GM21423 (cell line): ENCODE measurements at regions not wholly inside any gene's neighbourhood (a gene's known extent, or its start where the extent isn't known, plus 50 kb on each side); places are given as distances from the start of the nearest gene placed in this dataset.
A peak's percentile ranks its signal among the peaks of the same experiment; 100 is the strongest.
"Not testable (repeated sequence)": the region's sequence is repeated elsewhere in the genome, so short reads cannot be mapped to it uniquely, and the experiment has no call there.

ENCODE experiments used
- ATAC-seq: cut with Tn5 transposase; IDR thresholded peaks from one replicate; pipeline ENCODE4 v1.9.1; 2021; ENCODE audit warnings: mild to moderate bottlenecking, moderate library complexity; ENCODE audit not compliant: unreplicated experiment

- no peak for ATAC-seq
Measured at GRCh38 chr7:16098058-16098457, 323.3 kb downstream of the CRPPA start.

- ATAC-seq: no peak
Measured at GRCh38 chr7:16095171-16095950, 326.0 kb downstream of the CRPPA start.

DNA sequence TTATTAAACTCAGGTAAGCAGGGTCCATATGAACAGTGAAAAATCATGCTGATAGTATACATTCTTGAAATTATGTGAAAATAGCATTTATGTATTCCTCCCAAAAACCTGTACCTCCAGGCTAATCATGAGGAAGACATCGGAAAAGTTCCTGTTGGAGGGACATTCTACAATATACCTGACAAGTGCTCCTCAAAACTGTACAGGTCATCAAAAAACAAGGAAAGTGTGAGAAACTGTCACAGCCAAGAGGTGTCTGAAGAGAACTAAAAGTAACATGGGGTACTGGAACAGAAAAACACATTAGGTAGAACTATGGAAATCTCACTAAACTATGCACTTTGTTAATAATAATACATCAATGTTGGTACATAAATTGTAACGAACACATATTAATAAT lies 326.7 kb downstream of the CRPPA start:
- ATAC-seq: no peak

DNA sequence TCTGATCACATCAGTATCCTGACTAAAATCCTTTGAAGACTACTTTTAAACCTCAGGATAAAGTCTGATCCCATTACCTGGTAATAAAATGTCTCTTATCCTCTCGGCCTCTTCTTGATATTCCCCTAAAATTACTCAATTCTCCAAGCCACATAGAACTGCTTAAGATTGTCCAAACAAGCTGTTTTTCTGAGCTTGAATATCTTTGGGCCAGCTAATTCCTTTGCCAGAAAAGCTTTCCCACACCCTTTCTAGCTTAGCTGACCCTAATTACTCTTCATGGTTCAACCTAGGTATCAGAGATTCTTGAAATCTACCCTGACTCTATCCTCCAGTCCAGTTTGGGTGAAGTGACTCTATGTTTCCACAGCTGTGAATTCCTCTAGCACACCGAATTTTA lies 328.6 kb downstream of the CRPPA start:
- ATAC-seq: no peak

DNA sequence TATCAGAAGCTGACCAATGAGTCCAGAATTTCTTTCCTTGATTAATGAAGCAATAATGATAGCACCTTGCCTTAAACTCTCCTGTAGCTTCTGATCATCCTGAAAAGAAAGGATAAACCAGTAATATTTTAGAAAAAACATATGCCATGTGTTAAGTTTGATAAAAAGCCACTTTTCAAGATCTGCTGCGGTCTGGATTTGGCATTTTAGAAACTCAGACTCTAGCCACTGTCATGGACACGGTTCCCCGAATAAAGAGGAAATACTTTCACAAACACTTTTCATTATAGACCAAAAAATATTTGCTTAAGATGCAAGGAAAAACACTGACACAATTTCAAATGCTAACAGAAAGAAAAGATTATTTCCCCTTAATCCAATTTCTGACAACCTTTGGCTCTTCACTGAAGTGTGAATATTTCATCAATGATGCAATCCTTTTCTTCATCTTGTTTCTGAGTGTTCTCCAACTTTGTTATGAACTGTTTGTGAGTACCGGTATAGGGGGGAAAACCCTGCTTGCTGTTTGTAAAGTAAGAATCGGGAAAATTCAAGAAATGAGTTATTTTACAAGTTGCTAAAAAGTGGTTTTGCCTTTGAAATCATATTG lies 329.5 kb downstream of the CRPPA start:
- no peak for ATAC-seq

GRCh38 chr7:16089801-16090200 lies 331.5 kb downstream of the CRPPA start:
- no peak for ATAC-seq

DNA sequence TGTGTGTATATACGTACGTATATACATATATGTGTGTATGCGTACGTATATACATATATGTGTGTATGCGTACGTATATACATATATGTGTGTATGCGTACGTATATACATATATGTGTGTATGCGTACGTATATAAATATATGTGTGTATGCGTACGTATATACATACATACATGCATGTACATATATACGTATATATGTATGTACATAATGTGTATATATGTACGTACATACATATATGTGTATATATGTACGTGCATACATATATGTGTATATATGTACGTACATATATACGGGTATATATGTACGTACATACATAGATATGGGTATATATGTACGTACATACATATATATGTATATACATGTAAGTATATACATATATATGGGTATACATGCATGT lies 332.1 kb downstream of the CRPPA start:
- ATAC-seq: no peak

GRCh38 chr7:16086743-16087142 lies 334.6 kb downstream of the CRPPA start:
- no peak for ATAC-seq

- ATAC-seq: not testable (repeated sequence)
Measured at GRCh38 chr7:16085780-16086179, 335.6 kb downstream of the CRPPA start.

- no peak for ATAC-seq
Measured at GRCh38 chr7:16084875-16085274, 336.5 kb downstream of the CRPPA start.

DNA sequence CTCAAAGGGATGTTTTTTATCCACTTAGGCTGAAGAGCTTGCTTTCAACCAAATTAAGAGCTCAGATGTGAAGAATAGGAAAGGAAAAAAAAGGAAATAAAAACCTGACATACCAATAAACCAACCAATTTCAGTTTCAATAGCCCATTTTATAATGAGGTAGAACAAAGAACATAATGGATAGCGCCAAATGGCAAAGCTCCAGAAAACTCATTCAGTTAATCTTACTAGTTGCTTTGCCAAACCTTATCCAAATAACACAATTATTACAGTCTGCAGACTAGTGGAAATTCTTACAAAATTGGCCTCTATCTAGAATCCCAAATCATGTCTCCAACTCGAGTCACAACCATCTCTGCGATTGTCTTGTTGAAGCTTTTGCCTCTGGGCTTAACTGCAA lies 337.0 kb downstream of the CRPPA start:
- ATAC-seq: no peak

DNA sequence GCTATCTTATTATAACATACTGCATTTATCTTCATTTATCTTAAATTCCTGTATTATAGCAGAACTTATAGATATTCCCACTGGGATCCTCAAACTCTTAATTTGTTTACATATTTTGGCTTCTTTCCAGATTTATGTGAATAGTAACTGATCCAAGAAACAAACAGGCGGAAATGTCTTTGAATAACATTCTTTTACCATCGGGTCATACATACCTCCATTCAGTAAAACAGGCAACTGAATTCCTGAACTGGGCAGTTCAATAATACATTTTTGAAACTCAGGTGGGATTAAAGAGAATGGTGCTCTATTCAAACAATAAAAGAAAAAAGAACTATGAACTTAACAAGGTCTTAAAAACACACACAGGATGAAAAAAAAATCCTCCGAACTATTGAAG lies 337.4 kb downstream of the CRPPA start:
- no peak for ATAC-seq

- no peak for ATAC-seq
Measured at GRCh38 chr7:16080131-16080530, 341.2 kb downstream of the CRPPA start.

- ATAC-seq: no peak
Measured at GRCh38 chr7:16079723-16080122, 341.6 kb downstream of the CRPPA start.

DNA sequence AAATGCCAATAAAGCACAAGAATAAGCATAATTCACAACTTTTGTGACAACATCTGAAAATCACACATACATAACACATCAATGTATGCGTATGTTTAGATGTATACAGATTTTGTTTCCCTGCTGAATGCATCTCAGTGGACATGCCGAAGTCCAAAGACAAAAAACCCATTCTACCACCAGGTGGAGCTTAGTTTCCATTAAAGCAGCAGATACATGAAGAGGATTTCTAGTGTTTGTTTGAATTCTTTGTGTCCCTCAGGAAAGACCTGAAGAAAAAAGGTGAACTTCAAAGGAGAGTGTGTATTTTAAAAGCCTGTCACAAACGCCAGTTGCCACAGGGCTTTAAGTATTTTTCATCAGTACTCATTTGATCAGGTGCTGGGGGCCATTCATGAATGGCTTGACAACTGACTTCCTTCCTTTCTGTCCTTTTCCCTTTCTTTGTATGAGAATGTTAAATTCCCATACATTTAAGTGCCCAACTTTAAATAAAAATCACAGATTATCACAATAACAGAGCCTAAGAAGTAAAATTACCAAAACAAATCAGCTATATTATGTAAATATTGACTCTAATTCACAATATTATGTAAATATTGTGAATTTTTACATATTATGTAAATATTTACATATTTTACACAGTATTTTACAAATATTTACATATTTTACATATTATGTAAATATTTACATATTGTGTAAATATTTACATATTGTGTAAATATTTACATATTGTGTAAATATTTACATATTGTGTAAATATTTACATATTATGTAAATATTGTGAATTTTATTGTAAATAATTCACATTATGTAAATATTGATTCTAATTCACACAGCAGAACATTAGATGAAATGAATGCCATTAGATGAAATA lies 343.0 kb downstream of the CRPPA start:
- ATAC-seq: peak; percentile 84

- peak; percentile 75 for ATAC-seq
Measured at GRCh38 chr7:16071246-16071857, 350.0 kb downstream of the CRPPA start.

- ATAC-seq: no peak
Measured at GRCh38 chr7:16070806-16071205, 350.5 kb downstream of the CRPPA start.

GRCh38 chr7:16069998-16070397 lies 351.3 kb downstream of the CRPPA start:
- no peak for ATAC-seq

DNA sequence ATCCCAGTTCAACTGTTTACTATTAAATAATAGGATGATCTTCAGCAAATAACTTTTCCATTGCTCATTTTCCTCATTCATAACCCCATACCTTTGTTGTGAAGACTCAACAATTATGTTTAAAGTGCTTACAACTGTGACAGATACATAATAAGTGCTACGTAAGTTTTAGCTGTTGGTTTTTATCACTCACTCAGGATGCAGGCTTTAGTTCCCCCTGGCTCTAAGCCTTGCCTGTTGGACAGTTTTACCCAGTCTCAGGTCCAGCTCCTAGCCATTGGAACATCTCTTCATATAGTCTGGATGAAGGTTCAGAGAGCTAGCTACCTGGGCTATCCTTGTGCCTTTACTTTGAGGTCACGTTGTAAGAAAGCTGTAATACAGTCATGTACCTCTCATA lies 353.2 kb downstream of the CRPPA start:
- no peak for ATAC-seq

DNA sequence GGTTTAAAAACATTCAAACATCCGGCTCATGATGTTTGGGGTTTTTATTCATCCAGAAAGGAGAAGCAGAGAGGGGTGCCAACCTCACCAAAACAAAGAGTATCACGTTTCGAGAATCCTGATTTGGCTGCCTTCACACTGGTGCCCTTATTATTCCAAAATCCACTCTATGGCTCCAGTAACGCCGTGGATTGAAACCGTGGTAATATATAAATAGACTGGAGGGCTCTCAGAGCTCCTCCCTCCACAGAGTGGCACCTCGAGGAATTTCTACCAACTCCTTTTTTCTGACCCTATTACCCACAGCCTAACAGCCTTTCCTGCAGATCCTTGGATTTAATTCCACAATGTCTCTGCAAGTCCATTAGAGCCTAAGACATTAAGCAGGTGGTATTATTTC lies 353.6 kb downstream of the CRPPA start:
- no peak for ATAC-seq

DNA sequence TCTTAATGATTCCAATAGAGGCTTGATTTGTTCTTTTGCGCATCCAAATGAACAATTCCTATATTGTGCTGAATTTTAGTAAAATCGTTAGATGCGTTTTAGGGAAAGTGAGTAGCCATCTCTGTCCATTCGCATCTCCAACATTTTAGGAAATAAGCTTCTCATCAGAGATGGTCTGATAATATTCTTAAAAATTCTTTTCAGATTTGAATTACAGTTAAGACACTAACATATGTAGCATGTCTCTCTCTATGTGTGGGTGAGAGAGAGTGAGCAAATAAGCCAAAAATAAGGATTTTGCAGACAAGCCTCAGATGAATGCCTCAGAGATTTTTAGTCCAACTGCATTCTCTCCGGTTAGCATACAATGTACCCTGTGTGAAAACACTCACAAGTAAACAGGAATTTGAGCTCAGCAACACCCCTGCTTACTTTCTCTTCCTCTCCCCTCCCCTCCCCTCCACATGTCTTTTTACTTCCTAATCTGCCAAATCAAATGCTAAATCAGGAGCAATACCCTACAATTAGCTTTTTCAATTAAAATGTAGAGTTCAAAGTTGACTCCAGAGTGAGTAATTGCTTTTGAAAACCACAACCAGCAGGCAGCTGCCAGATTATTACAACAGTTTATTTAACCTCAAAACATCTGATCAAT lies 354.4 kb downstream of the CRPPA start:
- no peak for ATAC-seq
